ENCODE measurements at regions not wholly inside any gene's neighbourhood (a gene's known extent, or its start where the extent isn't known, plus 50 kb on each side); places are given as distances from the start of the nearest gene placed in this dataset.
A peak's percentile ranks its signal among the peaks of the same experiment; 100 is the strongest.

GRCh38 chr7:41633690-41634089 is 69.2 kb downstream of the INHBA start:
- ChIA-PET POLR2A (interaction anchor here (0.5 kb wide), 1 partner anchor 11 kb away, joined by 4 read pairs; no protein-coding TSS in a partner anchor), CTCF (no interaction called here)
- intact Hi-C loops (cut with micrococcal nuclease), result no loop called here
- TF ChIP-seq CTCF (IDR thresholded peaks at IDR 0.05), result no peak
- H3K27ac Mint-ChIP-seq, result no peak overlapping the region
- H3K9me3 Mint-ChIP-seq, result no peaks in the 10 kb centered on the region
- peaks cover 12% of the 10 kb centered on the region for H3K4me1 Mint-ChIP-seq
- no peaks in the 10 kb centered on the region for H3K36me3 Mint-ChIP-seq (ENCODE audit: low read depth)
- no peak for DNase-seq
- no peak for ATAC-seq (ENCODE audit: low read depth)
- no peak overlapping the region for H3K4me3 Mint-ChIP-seq
- H3K27me3 Mint-ChIP-seq, result no peaks in the 10 kb centered on the region

- Mint-ChIP-seq H3K9me3 (no peaks in the 10 kb centered on the region), H3K27me3 (no peaks in the 10 kb centered on the region), H3K27ac (no peak overlapping the region), H3K4me3 (peak overlapping the region; percentile 18), H3K36me3 (ENCODE audit: low read depth) (no peaks in the 10 kb centered on the region), H3K4me1 (peaks cover 12% of the 10 kb centered on the region)
- CTCF ChIA-PET, result no interaction called here
- TF ChIP-seq CTCF (IDR thresholded peaks at IDR 0.05), result no peak
- intact Hi-C loops (cut with micrococcal nuclease), result loop anchor here (2.0 kb wide), 1 partner anchor 64 kb away; no protein-coding TSS in a partner anchor
- DNase-seq (no peak), ATAC-seq (ENCODE audit: low read depth) (peak; percentile 71)
- POLR2A ChIA-PET, result no interaction called here
These were observed 72.1 kb downstream of the INHBA start for GRCh38 chr7:41630741-41631140.

- CTCF ChIA-PET, result no interaction called here
- no peaks in the 10 kb centered on the region for H3K36me3 Mint-ChIP-seq (ENCODE audit: low read depth)
- TF ChIP-seq CTCF (IDR thresholded peaks at IDR 0.05), result no peak
- peaks cover 12% of the 10 kb centered on the region for H3K4me1 Mint-ChIP-seq
- H3K27me3 Mint-ChIP-seq, result no peaks in the 10 kb centered on the region
- no peak overlapping the region for H3K4me3 Mint-ChIP-seq
- POLR2A ChIA-PET, result no interaction called here
- no peaks in the 10 kb centered on the region for H3K9me3 Mint-ChIP-seq
- H3K27ac Mint-ChIP-seq, result no peak overlapping the region
- intact Hi-C loops (cut with micrococcal nuclease), result loop anchor here (2.0 kb wide), 1 partner anchor 65 kb away; no protein-coding TSS in a partner anchor
- no peak for DNase-seq
- ATAC-seq (ENCODE audit: low read depth), result no peak
These were observed 73.2 kb downstream of the INHBA start for GRCh38 chr7:41629711-41630111.

GRCh38 chr7:41628901-41629300 is 74.0 kb downstream of the INHBA start:
- CTCF ChIA-PET, result no interaction called here
- no peak for TF ChIP-seq CTCF (IDR thresholded peaks at IDR 0.05)
- Mint-ChIP-seq H3K27ac (no peak overlapping the region), H3K9me3 (no peaks in the 10 kb centered on the region), H3K4me3 (no peak overlapping the region), H3K27me3 (no peaks in the 10 kb centered on the region), H3K4me1 (peaks cover 12% of the 10 kb centered on the region), H3K36me3 (ENCODE audit: low read depth) (no peaks in the 10 kb centered on the region)
- ATAC-seq (ENCODE audit: low read depth) (no peak), DNase-seq (no peak)
- intact Hi-C loops (cut with micrococcal nuclease), result no loop called here
- POLR2A ChIA-PET, result no interaction called here

GRCh38 chr7:41627645-41628298 is 75.1 kb downstream of the INHBA start:
- H3K9me3 Mint-ChIP-seq, result no peaks in the 10 kb centered on the region
- no peaks in the 10 kb centered on the region for H3K36me3 Mint-ChIP-seq (ENCODE audit: low read depth)
- H3K27ac Mint-ChIP-seq, result no peak overlapping the region
- intact Hi-C loops (cut with micrococcal nuclease), result no loop called here
- CTCF ChIA-PET, result no interaction called here
- peaks cover 12% of the 10 kb centered on the region for H3K4me1 Mint-ChIP-seq
- H3K4me3 Mint-ChIP-seq, result no peak overlapping the region
- ATAC-seq (ENCODE audit: low read depth), result no peak
- no peaks in the 10 kb centered on the region for H3K27me3 Mint-ChIP-seq
- no peak for DNase-seq
- POLR2A ChIA-PET, result no interaction called here
- TF ChIP-seq CTCF (IDR thresholded peaks at IDR 0.05), result no peak
